ENCODE measurements at regions not wholly inside any gene's neighbourhood (a gene's known extent, or its start where the extent isn't known, plus 50 kb on each side); places are given as distances from the start of the nearest gene placed in this dataset.

DNA sequence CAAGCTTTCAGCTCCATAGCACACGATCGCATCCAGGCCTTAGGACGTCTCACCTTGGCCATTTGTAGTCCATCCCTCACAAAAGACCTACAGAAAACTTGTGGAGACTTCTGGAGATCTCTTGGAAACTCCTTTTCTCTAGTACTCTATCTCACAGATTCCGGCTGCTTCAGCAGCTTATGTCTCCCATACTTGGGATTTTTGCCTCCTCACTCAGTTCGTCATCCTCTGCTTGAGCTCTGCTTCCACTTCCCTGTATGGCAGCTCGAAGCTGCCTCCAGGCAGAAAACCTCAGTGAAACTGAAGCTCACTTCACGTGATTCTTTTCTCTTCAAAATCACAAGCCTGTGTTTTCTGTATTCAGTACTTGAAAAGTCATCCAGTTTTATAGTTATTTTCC is 178.7 kb upstream of the GDF10 start:
- Histone ChIP-seq H3K4me3 (no peak overlapping the region), H3K4me1 (no peaks in the 10 kb centered on the region), H3K36me3 (no peaks in the 10 kb centered on the region), H3K9me3 (no peaks in the 10 kb centered on the region), H3K27ac (no peak overlapping the region), H3K27me3 (replicated peaks in 1 of 7) (no peaks in the 10 kb centered on the region)
- TF ChIP-seq POLR2A (IDR thresholded peaks at IDR 0.05) (no peak), POLR2AphosphoS5 (IDR thresholded peaks at IDR 0.05) (no peak)
- TF ChIP-seq, protein P1, sequence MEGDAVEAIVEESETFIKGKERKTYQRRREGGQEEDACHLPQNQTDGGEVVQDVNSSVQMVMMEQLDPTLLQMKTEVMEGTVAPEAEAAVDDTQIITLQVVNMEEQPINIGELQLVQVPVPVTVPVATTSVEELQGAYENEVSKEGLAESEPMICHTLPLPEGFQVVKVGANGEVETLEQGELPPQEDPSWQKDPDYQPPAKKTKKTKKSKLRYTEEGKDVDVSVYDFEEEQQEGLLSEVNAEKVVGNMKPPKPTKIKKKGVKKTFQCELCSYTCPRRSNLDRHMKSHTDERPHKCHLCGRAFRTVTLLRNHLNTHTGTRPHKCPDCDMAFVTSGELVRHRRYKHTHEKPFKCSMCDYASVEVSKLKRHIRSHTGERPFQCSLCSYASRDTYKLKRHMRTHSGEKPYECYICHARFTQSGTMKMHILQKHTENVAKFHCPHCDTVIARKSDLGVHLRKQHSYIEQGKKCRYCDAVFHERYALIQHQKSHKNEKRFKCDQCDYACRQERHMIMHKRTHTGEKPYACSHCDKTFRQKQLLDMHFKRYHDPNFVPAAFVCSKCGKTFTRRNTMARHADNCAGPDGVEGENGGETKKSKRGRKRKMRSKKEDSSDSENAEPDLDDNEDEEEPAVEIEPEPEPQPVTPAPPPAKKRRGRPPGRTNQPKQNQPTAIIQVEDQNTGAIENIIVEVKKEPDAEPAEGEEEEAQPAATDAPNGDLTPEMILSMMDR (IDR thresholded peaks at IDR 0.05 in 8 of 11, conservative IDR thresholded peaks at IDR 0.05 in 3 of 11) = no peak
- WGBS, 5 donors = 74 to 83% (median 80%) methylated on average over 7 of the region's 7 CpGs
- no peak for DNase-seq
- intact Hi-C loops (cut with DNase I; ENCODE audit: low total_unique reads) = no loop called here

DNA sequence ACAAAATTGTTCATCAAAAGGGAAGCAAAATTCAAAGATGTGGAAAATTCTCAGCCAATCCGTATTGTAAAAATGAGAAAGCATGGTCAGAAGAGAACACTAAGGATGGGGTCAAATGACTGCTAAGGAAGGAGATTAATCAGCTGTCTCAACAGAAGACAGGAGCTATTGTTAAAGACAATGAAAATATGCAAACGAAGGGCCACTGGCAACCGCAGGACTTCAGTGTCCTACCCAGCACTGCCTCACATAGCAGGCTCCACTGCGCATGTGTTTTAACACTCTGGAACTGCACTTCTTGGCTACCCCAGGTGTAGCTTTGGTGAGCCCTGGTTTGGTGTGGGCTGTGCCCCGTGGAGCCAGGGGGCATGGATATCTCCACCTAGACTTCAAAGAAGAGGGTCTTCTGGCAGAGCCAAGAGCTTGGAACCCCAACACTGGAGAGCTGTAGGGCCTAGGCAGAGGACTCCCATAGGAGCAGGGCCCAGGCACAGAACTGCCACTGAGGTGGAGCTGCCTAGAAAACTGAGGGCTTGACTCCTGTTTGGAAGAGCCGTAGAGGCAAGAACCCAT is 176.2 kb upstream of the GDF10 start:
- H3K27me3 ChIP-seq (replicated peaks in 1 of 7) = no peaks in the 10 kb centered on the region
- no peak overlapping the region for H3K4me3 ChIP-seq
- H3K36me3 ChIP-seq = no peaks in the 10 kb centered on the region
- no peaks in the 10 kb centered on the region for H3K9me3 ChIP-seq
- TF ChIP-seq POLR2AphosphoS5 (IDR thresholded peaks at IDR 0.05) (no peak), POLR2A (IDR thresholded peaks at IDR 0.05) (no peak)
- TF ChIP-seq, protein P1 (IDR thresholded peaks at IDR 0.05 in 8 of 11, conservative IDR thresholded peaks at IDR 0.05 in 3 of 11) = no peak
- intact Hi-C loops (cut with DNase I; ENCODE audit: low total_unique reads) = no loop called here
- WGBS, 5 donors = 82 to 96% (median 84%) methylated on average over 6 of the region's 6 CpGs
- no peaks in the 10 kb centered on the region for H3K4me1 ChIP-seq
- no peak for DNase-seq
- H3K27ac ChIP-seq = no peak overlapping the region

DNA sequence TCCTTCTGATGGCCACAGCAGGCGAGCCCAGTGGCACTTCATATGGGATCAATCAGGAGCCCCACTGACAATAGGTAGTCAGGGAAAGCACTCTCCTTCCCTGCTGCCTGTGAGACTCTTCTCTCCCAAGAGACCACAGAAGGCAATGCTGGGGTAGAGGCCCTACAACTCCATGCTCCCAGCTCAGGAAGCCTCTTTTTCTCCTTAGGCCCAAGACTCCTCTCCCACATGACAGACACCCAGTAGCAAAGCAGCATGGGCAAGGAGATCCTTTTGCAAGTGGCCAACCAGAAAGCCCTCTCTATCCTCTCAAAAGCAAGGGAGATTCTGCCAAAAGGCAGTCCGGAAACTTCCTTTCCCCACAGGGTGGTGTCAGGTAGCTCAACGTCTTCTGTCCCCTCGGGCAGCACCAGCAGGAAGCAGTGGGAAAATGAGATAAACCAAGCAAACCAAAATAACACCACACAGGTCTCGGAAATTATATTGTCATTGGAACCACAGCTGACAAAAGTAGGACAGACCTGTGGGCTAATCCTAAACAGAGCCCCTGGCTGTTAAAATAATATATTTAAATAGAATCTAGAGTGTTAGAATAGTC is 172.7 kb upstream of the GDF10 start:
- intact Hi-C loops (cut with DNase I; ENCODE audit: low total_unique reads) = no loop called here

DNA sequence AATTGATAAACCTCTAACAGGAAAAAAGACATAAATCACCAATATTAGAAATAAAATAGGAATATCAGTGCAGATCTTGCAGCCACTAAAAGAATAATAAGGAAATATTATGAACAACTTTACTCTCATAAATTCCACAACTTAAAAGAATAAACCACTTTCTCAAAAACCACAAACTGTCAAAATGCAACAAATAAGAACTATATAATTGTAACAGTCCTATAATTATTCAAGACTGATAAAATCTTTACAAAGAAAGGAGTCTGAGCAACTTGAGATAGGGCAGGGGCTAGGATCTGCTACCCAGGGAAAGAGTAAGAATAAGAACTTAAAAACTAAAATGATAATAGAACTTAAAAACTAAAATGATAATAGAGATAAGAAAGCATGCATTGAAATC is 169.5 kb upstream of the GDF10 start:
- TF ChIP-seq POLR2AphosphoS5 (IDR thresholded peaks at IDR 0.05) = no peak
- TF ChIP-seq, protein P1 (IDR thresholded peaks at IDR 0.05 in 8 of 11, conservative IDR thresholded peaks at IDR 0.05 in 3 of 11) = no peak
- TF ChIP-seq POLR2A (IDR thresholded peaks at IDR 0.05) = no peak
- Histone ChIP-seq H3K36me3 (no peaks in the 10 kb centered on the region), H3K4me1 (peaks cover 0 to 8% (median 0%) of the 10 kb centered on the region in 6 donors), H3K9me3 (no peaks in the 10 kb centered on the region), H3K27me3 (replicated peaks in 1 of 7) (no peaks in the 10 kb centered on the region), H3K4me3 (no peak overlapping the region), H3K27ac (no peak overlapping the region)
- intact Hi-C loops (cut with DNase I; ENCODE audit: low total_unique reads) = no loop called here
- no peak for DNase-seq

More for the DNA sequence above, 172.7 kb upstream of the GDF10 start:
- Histone ChIP-seq H3K27ac (no peak overlapping the region), H3K36me3 (no peaks in the 10 kb centered on the region), H3K9me3 (no peaks in the 10 kb centered on the region), H3K4me1 (no peaks in the 10 kb centered on the region), H3K27me3 (replicated peaks in 1 of 7) (no peaks in the 10 kb centered on the region), H3K4me3 (no peak overlapping the region)
- TF ChIP-seq POLR2A (IDR thresholded peaks at IDR 0.05) (no peak), POLR2AphosphoS5 (IDR thresholded peaks at IDR 0.05) (no peak)
- TF ChIP-seq, protein P1 (IDR thresholded peaks at IDR 0.05 in 8 of 11, conservative IDR thresholded peaks at IDR 0.05 in 3 of 11) = no peak
- DNase-seq = no peak
- 37 to 52% (median 43%) methylated on average over 5 of the region's 5 CpGs for WGBS, 5 donors

Measured in spleen (tissue), 11 donors.